H9 (cell line): ENCODE measurements at regions not wholly inside any gene's neighbourhood (a gene's known extent, or its start where the extent isn't known, plus 50 kb on each side); places are given as distances from the start of the nearest gene placed in this dataset.
"Not testable (repeated sequence)": the region's sequence is repeated elsewhere in the genome, so short reads cannot be mapped to it uniquely, and the experiment has no call there.

ENCODE experiments used
- DNase-seq: peaks from one replicate; pipeline ENCODE4 v3.0.0-alpha.2; 2017
- H2AFZ ChIP-seq: one replicate; pipeline ENCODE4 v1.6.1; 2013; ENCODE audit warnings: mild to moderate bottlenecking, low read length, control low read depth, moderate library complexity
- H2AK5ac ChIP-seq: 2 replicates; pipeline ENCODE4 v1.6.1; 2013; ENCODE audit warnings: low read length, control low read depth, mixed read lengths; ENCODE audit not compliant: insufficient read length
- H2BK120ac ChIP-seq: one replicate; pipeline ENCODE4 v1.6.1; 2013; ENCODE audit warnings: low read depth, mild to moderate bottlenecking, low read length, control low read depth, inconsistent platforms; ENCODE audit not compliant: poor library complexity, severe bottlenecking
- H2BK12ac ChIP-seq: 2 replicates; pipeline ENCODE4 v1.6.1; 2013; ENCODE audit warnings: low read length, control low read depth, mixed read lengths, low read depth; ENCODE audit not compliant: insufficient read length
- H2BK15ac ChIP-seq: 2 replicates; pipeline ENCODE4 v1.6.1; 2013; ENCODE audit warnings: low read depth, low read length, control low read depth
- H2BK20ac ChIP-seq: one replicate; pipeline ENCODE4 v1.6.1; 2013; ENCODE audit warnings: low read depth, mild to moderate bottlenecking, low read length, control low read depth, inconsistent platforms; ENCODE audit not compliant: poor library complexity, severe bottlenecking
- H2BK5ac ChIP-seq: 2 replicates; pipeline ENCODE4 v1.6.1; 2013; ENCODE audit warnings: low read length, control low read depth, mixed read lengths; ENCODE audit not compliant: insufficient read length
- H3K14ac ChIP-seq: 2 replicates; pipeline ENCODE4 v1.6.1; 2013; ENCODE audit warnings: low read length, control low read depth; ENCODE audit not compliant: insufficient read depth
- H3K18ac ChIP-seq: 2 replicates; pipeline ENCODE4 v1.6.1; 2013; ENCODE audit warnings: low read depth, mild to moderate bottlenecking, mixed read lengths, low read length, control low read depth; ENCODE audit not compliant: insufficient read length
- H3K23ac ChIP-seq: 2 replicates; pipeline ENCODE4 v1.6.1; 2013; ENCODE audit warnings: low read length, control low read depth, mixed read lengths, low read depth; ENCODE audit not compliant: insufficient read length
- H3K23me2 ChIP-seq: 2 replicates; pipeline ENCODE4 v1.6.1; 2013; ENCODE audit warnings: low read depth, mild to moderate bottlenecking, mixed read lengths, low read length, control low read depth; ENCODE audit not compliant: insufficient read length, poor library complexity, severe bottlenecking
- H3K27ac ChIP-seq: 2 replicates; pipeline ENCODE4 v1.5.1; 2013; ENCODE audit warnings: low read length, control low read depth, mixed read lengths, low read depth; ENCODE audit not compliant: insufficient read length
- H3K27me3 ChIP-seq: 2 replicates; pipeline ENCODE4 v1.6.1; 2013; ENCODE audit warnings: low read length, control low read depth, inconsistent platforms; ENCODE audit not compliant: insufficient read depth
- H3K4ac ChIP-seq: 2 replicates; pipeline ENCODE4 v1.6.1; 2013; ENCODE audit warnings: low read depth, mild to moderate bottlenecking, control low read depth, inconsistent platforms, low read length, moderate library complexity
- H3K4me1 ChIP-seq: 2 replicates; pipeline ENCODE4 v1.6.1; 2013; ENCODE audit warnings: low read length, control low read depth, inconsistent platforms; ENCODE audit not compliant: insufficient read depth
- H3K4me2 ChIP-seq: 2 replicates; pipeline ENCODE4 v1.6.1; 2013; ENCODE audit warnings: low read length, control low read depth, mixed read lengths; ENCODE audit not compliant: insufficient read length, insufficient read depth
- H3K56ac ChIP-seq: 2 replicates; pipeline ENCODE4 v1.6.1; 2013; ENCODE audit warnings: low read depth, mild to moderate bottlenecking, mixed read lengths, low read length, control low read depth; ENCODE audit not compliant: insufficient read length
- H3K79me1 ChIP-seq: 2 replicates; pipeline ENCODE4 v1.6.1; 2013; ENCODE audit warnings: low read depth, mild to moderate bottlenecking, moderate library complexity, low read length, control low read depth, inconsistent platforms; ENCODE audit not compliant: insufficient read depth, poor library complexity, severe bottlenecking
- H3K79me2 ChIP-seq: 2 replicates; pipeline ENCODE4 v1.6.1; 2013; ENCODE audit warnings: low read length, control low read depth, inconsistent platforms; ENCODE audit not compliant: insufficient read depth
- H3K9ac ChIP-seq: 2 replicates; pipeline ENCODE4 v1.6.1; 2013; ENCODE audit warnings: low read length, control low read depth, mixed read lengths; ENCODE audit not compliant: insufficient read length; ENCODE audit errors: extremely low read depth
- H3K9me3 ChIP-seq: one replicate; pipeline ENCODE4 v1.6.1; 2013; ENCODE audit warnings: low read depth, low read length, inconsistent platforms; ENCODE audit not compliant: control insufficient read depth
- H3T11ph ChIP-seq: one replicate; pipeline ENCODE4 v1.6.1; 2013; ENCODE audit warnings: mild to moderate bottlenecking, low read length, control low read depth, inconsistent platforms
- H4K20me1 ChIP-seq: one replicate; pipeline ENCODE4 v1.6.1; 2013; ENCODE audit not compliant: control insufficient read depth, insufficient read length, insufficient read depth
- H4K5ac ChIP-seq: 2 replicates; pipeline ENCODE4 v1.6.1; 2013; ENCODE audit warnings: low read depth, mild to moderate bottlenecking, mixed read lengths, low read length, control low read depth; ENCODE audit not compliant: insufficient read length
- H4K8ac ChIP-seq: replicated peaks from 2 replicates; pipeline ENCODE4 v1.6.1; 2013; ENCODE audit warnings: low read length, control low read depth, mixed read lengths, low read depth; ENCODE audit not compliant: insufficient read length
- H4K91ac ChIP-seq: 2 replicates; pipeline ENCODE4 v1.6.1; 2013; ENCODE audit warnings: low read depth, mild to moderate bottlenecking, moderate library complexity, mixed read lengths, low read length, control low read depth; ENCODE audit not compliant: insufficient read length
- H3K27ac Mint-ChIP-seq, 3 experiments: 2 replicates in 2 of 3; 3 replicates in 1 of 3; pipeline ENCODE4 v1.8.0; 2020 to 2021; ENCODE audit warnings: mixed read lengths in 3 of 3, mild to moderate bottlenecking in 1 of 3, moderate library complexity in 1 of 3
- H3K27me3 Mint-ChIP-seq: 2 replicates; pipeline ENCODE4 v1.8.0; 2021; ENCODE audit warnings: low read depth, mild to moderate bottlenecking, moderate library complexity, mixed read lengths
- H3K36me3 Mint-ChIP-seq, 3 experiments: 2 replicates in 2 of 3; 3 replicates in 1 of 3; pipeline ENCODE4 v1.8.0; 2020 to 2021; ENCODE audit warnings: low read depth in 3 of 3, mixed read lengths in 3 of 3; ENCODE audit not compliant: insufficient read depth in 1 of 3
- H3K4me1 Mint-ChIP-seq, 2 experiments: 2 replicates each; pipeline ENCODE4 v1.8.0; 2020; ENCODE audit warnings: mixed read lengths in 2 of 2
- H3K4me3 Mint-ChIP-seq, 2 experiments: 2 replicates in 1 of 2; 3 replicates in 1 of 2; pipeline ENCODE4 v1.8.0; 2020 to 2021; ENCODE audit warnings: mild to moderate bottlenecking in 2 of 2, mixed read lengths in 2 of 2, moderate library complexity in 1 of 2
- H3K9me3 Mint-ChIP-seq, 2 experiments: 2 replicates in 1 of 2; 3 replicates in 1 of 2; pipeline ENCODE4 v1.8.0; 2020; ENCODE audit warnings: mild to moderate bottlenecking in 2 of 2, mixed read lengths in 2 of 2, moderate library complexity in 1 of 2
- CTCF ChIP-seq: fragments of 200-600 bp; sonication (generic); conservative IDR thresholded peaks from 3 replicates; pipeline ENCODE4 v1.8.0; 2021; ENCODE audit warnings: antibody characterized with exemption, mild to moderate bottlenecking
- WGBS: extraction: QIAGEN DNeasy Blood & Tissue Kit; methylation state at CpG from one replicate; pipeline ENCODE4 v1.1.7; 2013; ENCODE audit warnings: missing lambda C conversion rate, low lambda C conversion rate, mixed read lengths; ENCODE audit not compliant: insufficient read length; ENCODE audit errors: extremely low coverage; 5-methylcytosine and 5-hydroxymethylcytosine counted together

- no peak overlapping the region for H3K27ac Mint-ChIP-seq
- Histone ChIP-seq H3K9me3 (peaks cover 8% of the 10 kb centered on the region), H3K27ac (no peak overlapping the region), H3K27me3 (no peaks in the 10 kb centered on the region), H4K20me1 (no peaks in the 10 kb centered on the region), H3T11ph (no peak overlapping the region), H3K14ac (no peak overlapping the region), H2BK15ac (no peak overlapping the region), H2BK12ac (no peak overlapping the region), H4K5ac (no peak overlapping the region), H4K91ac (no peak overlapping the region), H2AFZ (no peak overlapping the region), H3K4me2 (no peak overlapping the region), H4K8ac (no peak overlapping the region), H3K23ac (no peak overlapping the region), H3K79me2 (no peaks in the 10 kb centered on the region), H2BK120ac (no peak overlapping the region), H3K79me1 (no peaks in the 10 kb centered on the region), H2BK20ac (no peak overlapping the region), H3K56ac (no peak overlapping the region), H2BK5ac (no peak overlapping the region), H3K23me2 (no peaks in the 10 kb centered on the region), H3K4ac (no peak overlapping the region), H3K9ac (no peak overlapping the region), H3K18ac (no peak overlapping the region), H2AK5ac (no peak overlapping the region), H3K4me1 (no peaks in the 10 kb centered on the region)
- H3K4me3 Mint-ChIP-seq = no peak overlapping the region
- H3K9me3 Mint-ChIP-seq = peaks cover 26 to 27% of the 10 kb centered on the region in 2 experiments
- no peak for DNase-seq
- no peaks in the 10 kb centered on the region for H3K27me3 Mint-ChIP-seq
- TF ChIP-seq CTCF = no peak
- no CpG with 5 or more reads among the region's 2 CpGs for WGBS
- H3K4me1 Mint-ChIP-seq = no peaks in the 10 kb centered on the region
- peaks cover 7 to 16% (median 15%) of the 10 kb centered on the region in 3 experiments for H3K36me3 Mint-ChIP-seq
These were observed 155.5 kb upstream of the MOCS2 start for GRCh38 chr5:53265043-53265442.

GRCh38 chr5:53268241-53268640, 158.7 kb upstream of the MOCS2 start:
- H2BK15ac ChIP-seq, H3K4me1 Mint-ChIP-seq, H2AK5ac ChIP-seq, H3K79me1 ChIP-seq, H2BK20ac ChIP-seq, H4K5ac ChIP-seq, H3K14ac ChIP-seq, H3K27ac Mint-ChIP-seq, H3K27me3 Mint-ChIP-seq, H3K4me1 ChIP-seq, H3K18ac ChIP-seq, H3K56ac ChIP-seq, H3K9me3 ChIP-seq, H3K23ac ChIP-seq, H3K23me2 ChIP-seq, H3T11ph ChIP-seq, H3K9ac ChIP-seq, H4K91ac ChIP-seq, DNase-seq, H2AFZ ChIP-seq, H3K27ac ChIP-seq, H3K4me3 Mint-ChIP-seq, H4K8ac ChIP-seq, H3K27me3 ChIP-seq, H2BK12ac ChIP-seq, H3K4ac ChIP-seq, H2BK5ac ChIP-seq, H3K79me2 ChIP-seq, H3K4me2 ChIP-seq, H2BK120ac ChIP-seq, H4K20me1 ChIP-seq: not testable (repeated sequence)
- H3K9me3 Mint-ChIP-seq = peaks cover 28 to 31% of the 10 kb centered on the region in 2 experiments
- WGBS = no CpG with 5 or more reads among the region's 7 CpGs
- H3K36me3 Mint-ChIP-seq = peaks cover 7 to 16% (median 15%) of the 10 kb centered on the region in 3 experiments
